IMR-90 (cell line): ENCODE measurements at regions not wholly inside any gene's neighbourhood (a gene's known extent, or its start where the extent isn't known, plus 50 kb on each side); places are given as distances from the start of the nearest gene placed in this dataset.
A peak's percentile ranks its signal among the peaks of the same experiment; 100 is the strongest.

Experiments used
- ATAC-seq: fragments of 200-7000 bp; cut with Tn5 transposase; 2 replicates; pipeline ENCODE4 v1.9.1; 2020; ENCODE audit warnings: low read depth, mild to moderate bottlenecking, moderate library complexity
- BruUV-seq: library from RNA; stranded (reverse); fragments of 400-500 nt; replicated peaks from 2 replicates; lab custom pipeline; 2021; lab: Mats Ljungman, UMichigan
- CTCF ChIA-PET: fragments of 300-600 bp; formaldehyde crosslinking; extraction: SDS; loops from one replicate; lab custom pipeline; 2021; ENCODE audit warnings: antibody characterized with exemption; lab: Yijun Ruan, JAX
- POLR2A ChIA-PET: fragments of 300-600 bp; sonication (Branson Sonifier 250); formaldehyde crosslinking; loops from one replicate; lab custom pipeline; 2022; ENCODE audit warnings: antibody characterized with exemption; ENCODE audit not compliant: unreplicated experiment; lab: Charles Lee
- DNase-seq: peaks from one replicate; pipeline ENCODE4 v3.0.0; 2013
- H2AFZ ChIP-seq: replicated peaks from 2 replicates; pipeline ENCODE3; 2013; ENCODE audit warnings: low read length, mild to moderate bottlenecking; ENCODE audit not compliant: poor library complexity
- H2AK5ac ChIP-seq: 2 replicates; pipeline ENCODE4 v1.6.1; 2013; ENCODE audit warnings: low read depth, low read length, inconsistent platforms
- H2AK9ac ChIP-seq: replicated peaks from 2 replicates; pipeline ENCODE3; 2013; ENCODE audit warnings: mild to moderate bottlenecking, low read depth, low read length, moderate library complexity; ENCODE audit not compliant: poor library complexity
- H2BK120ac ChIP-seq: 2 replicates; pipeline ENCODE4 v1.6.1; 2013; ENCODE audit warnings: low read depth, low read length, inconsistent platforms
- H2BK15ac ChIP-seq: 3 replicates; pipeline ENCODE4 v1.6.1; 2013; ENCODE audit warnings: low read depth, low read length, inconsistent platforms
- H2BK20ac ChIP-seq: 2 replicates; pipeline ENCODE4 v1.6.1; 2013; ENCODE audit warnings: low read depth, mild to moderate bottlenecking, inconsistent platforms, low read length, moderate library complexity
- H2BK5ac ChIP-seq: 2 replicates; pipeline ENCODE4 v1.6.1; 2013; ENCODE audit warnings: mild to moderate bottlenecking, low read depth, low read length, inconsistent platforms; ENCODE audit not compliant: poor library complexity, severe bottlenecking
- H3K14ac ChIP-seq: replicated peaks from 2 replicates; pipeline ENCODE4 v1.6.1; 2013; ENCODE audit warnings: low read depth, low read length, inconsistent platforms
- H3K18ac ChIP-seq: 2 replicates; pipeline ENCODE4 v1.6.1; 2013; ENCODE audit warnings: low read depth, low read length, control low read depth
- H3K23ac ChIP-seq: 2 replicates; pipeline ENCODE4 v1.6.1; 2013; ENCODE audit warnings: low read depth, low read length, inconsistent platforms
- H3K27ac ChIP-seq: 2 replicates; pipeline ENCODE4 v1.5.1; 2013; ENCODE audit warnings: mild to moderate bottlenecking, control low read depth, low read length; ENCODE audit not compliant: insufficient read depth
- H3K27me3 ChIP-seq: 2 replicates; pipeline ENCODE4 v1.6.1; 2013; ENCODE audit warnings: low read length; ENCODE audit not compliant: control insufficient read depth, insufficient read depth
- H3K36me3 ChIP-seq: 2 replicates; pipeline ENCODE4 v1.6.1; 2013; ENCODE audit warnings: low read length, mixed read lengths; ENCODE audit not compliant: control insufficient read depth, insufficient read depth
- H3K4ac ChIP-seq: 2 replicates; pipeline ENCODE4 v1.6.1; 2013; ENCODE audit warnings: low read depth, low read length, inconsistent platforms
- H3K4me1 ChIP-seq: 2 replicates; pipeline ENCODE4 v1.6.1; 2013; ENCODE audit warnings: low read length, mixed read lengths; ENCODE audit not compliant: control insufficient read depth, insufficient read depth
- H3K4me2 ChIP-seq: 2 replicates; pipeline ENCODE4 v1.6.1; 2013; ENCODE audit warnings: low read depth, mild to moderate bottlenecking, control low read depth, low read length, moderate library complexity
- H3K4me3 ChIP-seq: 2 replicates; pipeline ENCODE4 v1.5.1; 2013; ENCODE audit warnings: low read depth, mild to moderate bottlenecking, control low read depth, low read length, moderate library complexity; ENCODE audit not compliant: insufficient read depth
- H3K56ac ChIP-seq: 2 replicates; pipeline ENCODE4 v1.6.1; 2013; ENCODE audit warnings: low read length, inconsistent platforms; ENCODE audit not compliant: insufficient read depth; ENCODE audit errors: extremely low read depth
- H3K79me1 ChIP-seq, 2 experiments: 2 replicates each; pipeline ENCODE4 v1.6.1; 2013; ENCODE audit warnings: low read length in 2 of 2, inconsistent platforms in 1 of 2, low read depth in 1 of 2
- H3K9ac ChIP-seq: 2 replicates; pipeline ENCODE4 v1.6.1; 2013; ENCODE audit warnings: low read depth, low read length, control low read depth
- H3K9me1 ChIP-seq: 2 replicates; pipeline ENCODE4 v1.6.1; 2013; ENCODE audit warnings: low read length, inconsistent platforms; ENCODE audit not compliant: insufficient read depth
- H3K9me3 ChIP-seq: 2 replicates; pipeline ENCODE4 v1.6.1; 2013; ENCODE audit warnings: low read length; ENCODE audit not compliant: control insufficient read depth, insufficient read depth
- H4K20me1 ChIP-seq: 2 replicates; pipeline ENCODE4 v1.6.1; 2013; ENCODE audit warnings: low read length, inconsistent platforms; ENCODE audit not compliant: insufficient read depth
- H4K5ac ChIP-seq: 2 replicates; pipeline ENCODE4 v1.6.1; 2013; ENCODE audit warnings: mild to moderate bottlenecking, low read depth, low read length, control low read depth
- H4K8ac ChIP-seq, 2 experiments: 2 replicates each; pipeline ENCODE4 v1.6.1; 2013; ENCODE audit warnings: low read depth in 2 of 2, low read length in 2 of 2, control low read depth in 1 of 2, inconsistent platforms in 1 of 2
- H4K91ac ChIP-seq: 2 replicates; pipeline ENCODE4 v1.6.1; 2013; ENCODE audit warnings: low read depth, low read length, inconsistent platforms; ENCODE audit not compliant: insufficient read depth
- MAFK ChIP-seq: IDR thresholded peaks from 2 replicates; pipeline ENCODE4 v1.6.1; 2012; ENCODE audit warnings: low read depth, low read length, improper control_type of control experiment
- RCOR1 ChIP-seq: IDR thresholded peaks from 2 replicates; pipeline ENCODE4 v1.6.1; 2012; ENCODE audit warnings: mild to moderate bottlenecking, low read length, improper control_type of control experiment; ENCODE audit not compliant: insufficient replicate concordance
- WGBS, 2 experiments: methylation state at CpG; one replicate each; pipeline versions ENCODE4 v1.1.5 to v1.1.7; 2013; ENCODE audit warnings: missing lambda C conversion rate in 2 of 2; ENCODE audit not compliant: insufficient read length in 1 of 2; ENCODE audit errors: extremely low coverage in 2 of 2; 5-methylcytosine and 5-hydroxymethylcytosine counted together
- dilution Hi-C: fragments of 300-500 bp; cut with HindIII; formaldehyde crosslinking; loops from one replicate; pipeline ENCODE4 v1.14.3; 2018; ENCODE audit warnings: low sequenced_read_pairs; ENCODE audit not compliant: unreplicated experiment
- in situ Hi-C: fragments of 300-500 bp; cut with MboI; formaldehyde crosslinking; loops from 3 replicates; pipeline ENCODE4 v1.14.3; 2019; ENCODE audit warnings: low sequenced_read_pairs, inconsistent platforms, mixed read lengths
- intact Hi-C: fragments of 100-400 bp; cut with micrococcal nuclease; formaldehyde crosslinking; loops from 2 replicates; pipeline ENCODE4 v1.10.0; 2022

GRCh38 chr9:87036506-87036905 lies 89.2 kb upstream of the GAS1 start:
- Histone ChIP-seq H3K4ac (no peak overlapping the region), H3K36me3 (no peaks in the 10 kb centered on the region), H3K18ac (no peak overlapping the region), H2AK9ac (no peak overlapping the region), H3K14ac (no peak overlapping the region), H3K9me3 (peaks cover 5% of the 10 kb centered on the region), H3K79me1 (no peaks in the 10 kb centered on the region), H3K9me1 (no peaks in the 10 kb centered on the region), H3K4me2 (no peak overlapping the region), H3K27ac (no peak overlapping the region), H3K56ac (no peak overlapping the region), H3K9ac (no peak overlapping the region), H3K27me3 (no peaks in the 10 kb centered on the region), H3K4me3 (no peak overlapping the region), H2AK5ac (no peak overlapping the region), H4K91ac (no peak overlapping the region), H2BK120ac (no peak overlapping the region), H4K20me1 (no peaks in the 10 kb centered on the region), H3K4me1 (peaks cover 2% of the 10 kb centered on the region; the same call in 1 of the 2 replicates), H4K8ac (no peak overlapping the region), H4K5ac (no peak overlapping the region), H3K23ac (no peak overlapping the region), H2BK5ac (no peak overlapping the region), H2AFZ (no peak overlapping the region), H2BK20ac (no peak overlapping the region), H2BK15ac (no peak overlapping the region)
- ChIA-PET CTCF (no interaction called here), POLR2A (no interaction called here)
- intact Hi-C loops (no loop called here), dilution Hi-C loops (no loop called here), in situ Hi-C loops (no loop called here)
- WGBS, 2 experiments = no CpG with 5 or more reads among the region's 2 CpGs
- DNase-seq (no peak), ATAC-seq (no peak)
- peak; percentile 78 for TF ChIP-seq MAFK
- no peak for TF ChIP-seq RCOR1
- no TSS peak for BruUV-seq
